IMR-90 (cell line): ENCODE measurements at regions not wholly inside any gene's neighbourhood (a gene's known extent, or its start where the extent isn't known, plus 50 kb on each side); places are given as distances from the start of the nearest gene placed in this dataset.

Experiments used
- ATAC-seq: fragments of 200-7000 bp; cut with Tn5 transposase; 2 replicates; pipeline ENCODE4 v1.9.1; 2020; ENCODE audit warnings: low read depth, mild to moderate bottlenecking, moderate library complexity
- BruUV-seq: library from RNA; stranded (reverse); fragments of 400-500 nt; replicated peaks from 2 replicates; lab custom pipeline; 2021; lab: Mats Ljungman, UMichigan
- CTCF ChIA-PET: fragments of 300-600 bp; formaldehyde crosslinking; extraction: SDS; loops from one replicate; lab custom pipeline; 2021; ENCODE audit warnings: antibody characterized with exemption; lab: Yijun Ruan, JAX
- POLR2A ChIA-PET: fragments of 300-600 bp; sonication (Branson Sonifier 250); formaldehyde crosslinking; loops from one replicate; lab custom pipeline; 2022; ENCODE audit warnings: antibody characterized with exemption; ENCODE audit not compliant: unreplicated experiment; lab: Charles Lee
- DNase-seq: peaks from one replicate; pipeline ENCODE4 v3.0.0; 2013
- H2AFZ ChIP-seq: replicated peaks from 2 replicates; pipeline ENCODE3; 2013; ENCODE audit warnings: low read length, mild to moderate bottlenecking; ENCODE audit not compliant: poor library complexity
- H2AK5ac ChIP-seq: 2 replicates; pipeline ENCODE4 v1.6.1; 2013; ENCODE audit warnings: low read depth, low read length, inconsistent platforms
- H2AK9ac ChIP-seq: replicated peaks from 2 replicates; pipeline ENCODE3; 2013; ENCODE audit warnings: mild to moderate bottlenecking, low read depth, low read length, moderate library complexity; ENCODE audit not compliant: poor library complexity
- H2BK120ac ChIP-seq: 2 replicates; pipeline ENCODE4 v1.6.1; 2013; ENCODE audit warnings: low read depth, low read length, inconsistent platforms
- H2BK15ac ChIP-seq: 3 replicates; pipeline ENCODE4 v1.6.1; 2013; ENCODE audit warnings: low read depth, low read length, inconsistent platforms
- H2BK20ac ChIP-seq: 2 replicates; pipeline ENCODE4 v1.6.1; 2013; ENCODE audit warnings: low read depth, mild to moderate bottlenecking, inconsistent platforms, low read length, moderate library complexity
- H2BK5ac ChIP-seq: 2 replicates; pipeline ENCODE4 v1.6.1; 2013; ENCODE audit warnings: mild to moderate bottlenecking, low read depth, low read length, inconsistent platforms; ENCODE audit not compliant: poor library complexity, severe bottlenecking
- H3K14ac ChIP-seq: replicated peaks from 2 replicates; pipeline ENCODE4 v1.6.1; 2013; ENCODE audit warnings: low read depth, low read length, inconsistent platforms
- H3K18ac ChIP-seq: 2 replicates; pipeline ENCODE4 v1.6.1; 2013; ENCODE audit warnings: low read depth, low read length, control low read depth
- H3K23ac ChIP-seq: 2 replicates; pipeline ENCODE4 v1.6.1; 2013; ENCODE audit warnings: low read depth, low read length, inconsistent platforms
- H3K27ac ChIP-seq: 2 replicates; pipeline ENCODE4 v1.5.1; 2013; ENCODE audit warnings: mild to moderate bottlenecking, control low read depth, low read length; ENCODE audit not compliant: insufficient read depth
- H3K27me3 ChIP-seq: 2 replicates; pipeline ENCODE4 v1.6.1; 2013; ENCODE audit warnings: low read length; ENCODE audit not compliant: control insufficient read depth, insufficient read depth
- H3K36me3 ChIP-seq: 2 replicates; pipeline ENCODE4 v1.6.1; 2013; ENCODE audit warnings: low read length, mixed read lengths; ENCODE audit not compliant: control insufficient read depth, insufficient read depth
- H3K4ac ChIP-seq: 2 replicates; pipeline ENCODE4 v1.6.1; 2013; ENCODE audit warnings: low read depth, low read length, inconsistent platforms
- H3K4me1 ChIP-seq: 2 replicates; pipeline ENCODE4 v1.6.1; 2013; ENCODE audit warnings: low read length, mixed read lengths; ENCODE audit not compliant: control insufficient read depth, insufficient read depth
- H3K4me2 ChIP-seq: 2 replicates; pipeline ENCODE4 v1.6.1; 2013; ENCODE audit warnings: low read depth, mild to moderate bottlenecking, control low read depth, low read length, moderate library complexity
- H3K4me3 ChIP-seq: 2 replicates; pipeline ENCODE4 v1.5.1; 2013; ENCODE audit warnings: low read depth, mild to moderate bottlenecking, control low read depth, low read length, moderate library complexity; ENCODE audit not compliant: insufficient read depth
- H3K56ac ChIP-seq: 2 replicates; pipeline ENCODE4 v1.6.1; 2013; ENCODE audit warnings: low read length, inconsistent platforms; ENCODE audit not compliant: insufficient read depth; ENCODE audit errors: extremely low read depth
- H3K79me1 ChIP-seq, 2 experiments: 2 replicates each; pipeline ENCODE4 v1.6.1; 2013; ENCODE audit warnings: low read length in 2 of 2, inconsistent platforms in 1 of 2, low read depth in 1 of 2
- H3K9ac ChIP-seq: 2 replicates; pipeline ENCODE4 v1.6.1; 2013; ENCODE audit warnings: low read depth, low read length, control low read depth
- H3K9me1 ChIP-seq: 2 replicates; pipeline ENCODE4 v1.6.1; 2013; ENCODE audit warnings: low read length, inconsistent platforms; ENCODE audit not compliant: insufficient read depth
- H3K9me3 ChIP-seq: 2 replicates; pipeline ENCODE4 v1.6.1; 2013; ENCODE audit warnings: low read length; ENCODE audit not compliant: control insufficient read depth, insufficient read depth
- H4K20me1 ChIP-seq: 2 replicates; pipeline ENCODE4 v1.6.1; 2013; ENCODE audit warnings: low read length, inconsistent platforms; ENCODE audit not compliant: insufficient read depth
- H4K5ac ChIP-seq: 2 replicates; pipeline ENCODE4 v1.6.1; 2013; ENCODE audit warnings: mild to moderate bottlenecking, low read depth, low read length, control low read depth
- H4K8ac ChIP-seq, 2 experiments: 2 replicates each; pipeline ENCODE4 v1.6.1; 2013; ENCODE audit warnings: low read depth in 2 of 2, low read length in 2 of 2, control low read depth in 1 of 2, inconsistent platforms in 1 of 2
- H4K91ac ChIP-seq: 2 replicates; pipeline ENCODE4 v1.6.1; 2013; ENCODE audit warnings: low read depth, low read length, inconsistent platforms; ENCODE audit not compliant: insufficient read depth
- BHLHE40 ChIP-seq: fragments of 150-350 bp; IDR thresholded peaks from 2 replicates; pipeline ENCODE4 v1.6.1; 2016; ENCODE audit warnings: mild to moderate bottlenecking, low read depth, low read length
- CEBPB ChIP-seq: IDR thresholded peaks from 2 replicates; pipeline ENCODE4 v1.6.1; 2012; ENCODE audit warnings: low read depth, low read length, improper control_type of control experiment
- ELK1 ChIP-seq: fragments of 150-350 bp; IDR thresholded peaks from 2 replicates; pipeline ENCODE4 v1.6.1; 2016; ENCODE audit warnings: low read depth, mild to moderate bottlenecking, low read length, moderate library complexity, borderline replicate concordance
- MAFK ChIP-seq: IDR thresholded peaks from 2 replicates; pipeline ENCODE4 v1.6.1; 2012; ENCODE audit warnings: low read depth, low read length, improper control_type of control experiment
- MAZ ChIP-seq: IDR thresholded peaks from 2 replicates; pipeline ENCODE4 v1.6.1; 2012; ENCODE audit warnings: low read depth, mild to moderate bottlenecking, low read length, improper control_type of control experiment, moderate library complexity, borderline replicate concordance
- MXI1 ChIP-seq: IDR thresholded peaks from 2 replicates; pipeline ENCODE4 v1.6.1; 2012; ENCODE audit warnings: low read depth, mild to moderate bottlenecking, low read length, moderate library complexity, borderline replicate concordance
- NFE2L2 ChIP-seq: fragments of 150-350 bp; IDR thresholded peaks from 2 replicates; pipeline ENCODE4 v1.6.1; 2016; ENCODE audit warnings: low read depth, mild to moderate bottlenecking, low read length
- POLR2A ChIP-seq: IDR thresholded peaks from 2 replicates; pipeline ENCODE4 v1.6.1; 2012; ENCODE audit warnings: mild to moderate bottlenecking, low read depth, low read length
- RAD21 ChIP-seq: IDR thresholded peaks from 2 replicates; pipeline ENCODE4 v1.6.1; 2012; ENCODE audit warnings: low read length, improper control_type of control experiment
- RCOR1 ChIP-seq: IDR thresholded peaks from 2 replicates; pipeline ENCODE4 v1.6.1; 2012; ENCODE audit warnings: mild to moderate bottlenecking, low read length, improper control_type of control experiment; ENCODE audit not compliant: insufficient replicate concordance
- RFX5 ChIP-seq: IDR thresholded peaks from 2 replicates; pipeline ENCODE4 v1.8.0; 2012; ENCODE audit warnings: low read depth, mild to moderate bottlenecking, low read length, moderate library complexity
- SMC3 ChIP-seq: fragments of 150-350 bp; IDR thresholded peaks from 2 replicates; pipeline ENCODE4 v1.6.1; 2016; ENCODE audit warnings: low read depth, mild to moderate bottlenecking, antibody characterized with exemption, low read length, moderate library complexity
- USF2 ChIP-seq: fragments of 150-350 bp; IDR thresholded peaks from 2 replicates; pipeline ENCODE4 v1.6.1; 2017; ENCODE audit warnings: mild to moderate bottlenecking, antibody characterized with exemption, low read length, low read depth
- WGBS, 2 experiments: methylation state at CpG; one replicate each; pipeline versions ENCODE4 v1.1.5 to v1.1.7; 2013; ENCODE audit warnings: missing lambda C conversion rate in 2 of 2; ENCODE audit not compliant: insufficient read length in 1 of 2; ENCODE audit errors: extremely low coverage in 2 of 2; 5-methylcytosine and 5-hydroxymethylcytosine counted together
- dilution Hi-C: fragments of 300-500 bp; cut with HindIII; formaldehyde crosslinking; loops from one replicate; pipeline ENCODE4 v1.14.3; 2018; ENCODE audit warnings: low sequenced_read_pairs; ENCODE audit not compliant: unreplicated experiment
- in situ Hi-C: fragments of 300-500 bp; cut with MboI; formaldehyde crosslinking; loops from 3 replicates; pipeline ENCODE4 v1.14.3; 2019; ENCODE audit warnings: low sequenced_read_pairs, inconsistent platforms, mixed read lengths
- intact Hi-C: fragments of 100-400 bp; cut with micrococcal nuclease; formaldehyde crosslinking; loops from 2 replicates; pipeline ENCODE4 v1.10.0; 2022

- no peaks in the 10 kb centered on the region for H4K20me1 ChIP-seq
- no peak overlapping the region for H2BK15ac ChIP-seq
- H3K36me3 ChIP-seq: no peaks in the 10 kb centered on the region
- no peak overlapping the region for H2AFZ ChIP-seq
- intact Hi-C loops (no loop called here), in situ Hi-C loops (no loop called here), dilution Hi-C loops (no loop called here)
- no peaks in the 10 kb centered on the region for H3K9me3 ChIP-seq
- no TSS peak for BruUV-seq
- no peak overlapping the region for H3K56ac ChIP-seq
- TF ChIP-seq CEBPB (no peak), SMC3 (no peak), ELK1 (no peak), BHLHE40 (no peak), RFX5 (no peak), RAD21 (no peak), NFE2L2 (no peak), RCOR1 (no peak), MAZ (no peak), MXI1 (no peak), USF2 (no peak), POLR2A (no peak), MAFK (no peak)
- POLR2A ChIA-PET: no interaction called here
- H3K14ac ChIP-seq: no peak overlapping the region
- H3K79me1 ChIP-seq: no peaks in the 10 kb centered on the region
- H3K4me1 ChIP-seq: no peaks in the 10 kb centered on the region
- no peak overlapping the region for H4K91ac ChIP-seq
- no peak overlapping the region for H2BK120ac ChIP-seq
- no peak overlapping the region for H3K18ac ChIP-seq
- H2BK20ac ChIP-seq: no peak overlapping the region
- H4K5ac ChIP-seq: no peak overlapping the region
- no peak overlapping the region for H2BK5ac ChIP-seq
- H2AK9ac ChIP-seq: no peak overlapping the region
- CTCF ChIA-PET: no interaction called here
- H3K27me3 ChIP-seq: no peaks in the 10 kb centered on the region
- WGBS, 2 experiments: 72% methylated on average over 5 of the region's 11 CpGs; no CpG with 5 or more reads in 1 of the 2 experiments
- H3K9me1 ChIP-seq: no peaks in the 10 kb centered on the region
- H3K9ac ChIP-seq: no peak overlapping the region
- H4K8ac ChIP-seq: no peak overlapping the region
- no peak overlapping the region for H3K27ac ChIP-seq
- DNase-seq (no peak), ATAC-seq (no peak)
- no peak overlapping the region for H3K4me2 ChIP-seq
- H3K4ac ChIP-seq: no peak overlapping the region
- no peak overlapping the region for H2AK5ac ChIP-seq
- no peak overlapping the region for H3K23ac ChIP-seq
- H3K4me3 ChIP-seq: no peak overlapping the region
Measured at GRCh38 chr12:74985293-74985985, 224.2 kb downstream of the KCNC2 start.
